Nephron (organoid): ENCODE measurements at regions not wholly inside any gene's neighbourhood (a gene's known extent, or its start where the extent isn't known, plus 50 kb on each side); places are given as distances from the start of the nearest gene placed in this dataset.

ENCODE experiments used
- H3K27ac Mint-ChIP-seq, 3 experiments: 2 replicates each; pipeline ENCODE4 v1.8.0; 2020; ENCODE audit warnings: mixed read lengths in 3 of 3, mild to moderate bottlenecking in 2 of 3, moderate library complexity in 1 of 3
- H3K27me3 Mint-ChIP-seq: 2 replicates; pipeline ENCODE4 v1.8.0; 2021; ENCODE audit warnings: low read depth, mild to moderate bottlenecking, moderate library complexity, mixed read lengths
- H3K36me3 Mint-ChIP-seq: 2 replicates; pipeline ENCODE4 v1.8.0; 2020; ENCODE audit warnings: low read depth, mixed read lengths
- H3K4me1 Mint-ChIP-seq: 2 replicates; pipeline ENCODE4 v1.8.0; 2020; ENCODE audit warnings: mixed read lengths
- H3K4me3 Mint-ChIP-seq, 3 experiments: 2 replicates each; pipeline ENCODE4 v1.8.0; 2020; ENCODE audit warnings: mild to moderate bottlenecking in 3 of 3, mixed read lengths in 3 of 3, moderate library complexity in 2 of 3
- H3K9me3 Mint-ChIP-seq: 2 replicates; pipeline ENCODE4 v1.8.0; 2020; ENCODE audit warnings: mixed read lengths
- CTCF ChIP-seq, 3 experiments: fragments of 200-600 bp; sonication (generic); IDR thresholded peaks; one replicate each; pipeline ENCODE4 v1.5.0; 2021; ENCODE audit warnings: antibody characterized with exemption in 3 of 3; ENCODE audit not compliant: unreplicated experiment in 3 of 3

DNA sequence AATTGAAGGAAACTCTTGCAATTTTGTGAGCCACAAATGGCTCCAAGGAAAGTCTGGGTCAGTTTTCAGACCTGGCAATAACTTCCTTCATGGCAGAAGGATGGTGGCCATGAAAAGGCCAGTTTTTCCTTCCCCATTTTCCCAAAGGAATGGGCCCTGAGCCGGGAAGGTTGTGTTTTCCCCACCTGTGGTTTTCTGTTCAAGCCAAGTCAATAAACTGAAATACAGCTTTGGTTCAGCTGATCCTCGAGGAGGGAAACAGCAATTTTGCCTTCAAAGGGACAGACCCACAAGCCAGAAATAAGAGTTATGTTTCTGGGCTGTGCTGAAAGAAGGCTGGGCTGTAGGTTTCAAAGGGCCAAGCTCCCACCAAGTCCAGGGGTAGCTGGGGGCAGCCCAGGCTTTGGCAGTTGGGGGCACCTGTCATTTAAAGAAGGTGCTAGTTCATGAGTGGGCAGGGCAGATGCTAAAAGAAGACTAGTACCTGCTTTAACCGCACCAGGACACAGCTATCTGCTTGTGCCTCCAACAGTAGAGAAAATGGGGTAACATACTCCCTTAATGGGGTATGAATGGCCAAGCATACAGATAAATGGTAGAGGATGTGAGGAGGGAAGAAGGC lies 97.0 kb downstream of the TTC32 start:
- Mint-ChIP-seq H3K36me3 (no peaks in the 10 kb centered on the region), H3K27ac (no peak overlapping the region), H3K9me3 (no peaks in the 10 kb centered on the region), H3K4me3 (no peak overlapping the region), H3K27me3 (peaks cover 6% of the 10 kb centered on the region), H3K4me1 (peaks cover 25% of the 10 kb centered on the region)
- no peak for TF ChIP-seq CTCF (IDR thresholded peaks at IDR 0.05; ENCODE audit: unreplicated experiment in 3 of 3)

DNA sequence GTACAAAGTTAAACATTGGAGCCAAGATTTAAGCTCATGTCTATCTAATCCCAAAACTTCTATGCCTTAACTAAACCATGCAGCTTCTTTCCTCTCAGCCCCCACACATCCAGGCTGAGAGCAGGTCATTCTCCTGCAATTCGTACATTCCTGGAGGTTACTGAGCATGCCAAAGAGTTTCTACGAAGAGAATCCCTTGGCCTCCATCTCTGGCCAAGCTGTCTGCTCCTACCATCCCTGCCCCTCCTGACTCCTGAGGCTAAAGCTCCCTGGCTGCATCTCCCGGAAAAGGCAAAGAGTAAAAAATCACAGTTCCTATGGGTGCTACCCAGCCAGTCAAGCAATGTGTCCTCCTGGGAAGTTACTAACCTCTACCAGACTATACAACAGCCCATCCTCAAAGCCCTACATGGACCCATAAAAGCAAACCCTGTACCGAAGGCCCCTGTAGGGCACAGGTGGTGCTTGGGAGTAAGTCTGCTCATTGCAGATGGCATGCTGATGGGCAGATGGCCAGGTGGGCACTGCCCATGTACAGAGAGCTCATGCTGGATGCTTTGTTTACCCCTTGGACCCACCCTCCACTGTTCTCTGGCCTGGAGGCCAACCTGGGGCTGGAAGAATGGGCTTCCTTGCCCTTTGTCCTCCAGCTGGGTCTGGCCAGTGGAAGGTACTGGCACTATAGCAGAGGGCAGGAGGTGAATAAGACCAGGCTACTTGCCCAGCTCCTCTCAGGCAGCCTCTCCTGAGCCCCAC lies 99.5 kb downstream of the TTC32 start:
- no peaks in the 10 kb centered on the region for H3K36me3 Mint-ChIP-seq
- no peaks in the 10 kb centered on the region for H3K9me3 Mint-ChIP-seq
- peaks cover 16% of the 10 kb centered on the region for H3K4me1 Mint-ChIP-seq
- H3K27ac Mint-ChIP-seq: peak overlapping the region; percentile 91 to 98 (median 96)
- peaks cover 7% of the 10 kb centered on the region for H3K27me3 Mint-ChIP-seq
- no peak overlapping the region for H3K4me3 Mint-ChIP-seq
- TF ChIP-seq CTCF (IDR thresholded peaks at IDR 0.05; ENCODE audit: unreplicated experiment in 3 of 3): no peak

- Mint-ChIP-seq H3K4me3 (no peak overlapping the region), H3K27me3 (peaks cover 10% of the 10 kb centered on the region)
- no peak for TF ChIP-seq CTCF (IDR thresholded peaks at IDR 0.05; ENCODE audit: unreplicated experiment in 3 of 3)
Measured at GRCh38 chr2:19801367-19802080, 100.3 kb downstream of the TTC32 start.

DNA sequence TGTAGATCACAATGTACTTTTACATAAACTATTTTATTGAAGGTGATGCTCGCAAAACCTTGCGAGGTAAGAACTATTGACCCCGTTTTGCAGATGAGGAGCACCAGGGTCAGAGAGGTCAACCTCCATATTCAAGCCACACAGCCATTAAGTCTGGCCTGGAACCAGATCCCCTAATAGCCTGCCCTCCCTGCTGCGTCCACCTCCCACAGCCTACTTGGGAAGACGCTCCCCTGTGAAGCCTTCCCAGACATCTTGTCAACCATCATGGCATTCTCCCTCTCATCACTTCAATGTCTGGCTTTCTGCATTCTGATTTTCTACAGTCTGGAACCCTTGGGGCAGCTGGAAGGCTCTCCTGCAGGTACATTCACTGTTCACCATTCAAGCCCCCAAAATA lies 101.0 kb downstream of the TTC32 start:
- no peak overlapping the region for H3K4me3 Mint-ChIP-seq
- no peak for TF ChIP-seq CTCF (IDR thresholded peaks at IDR 0.05; ENCODE audit: unreplicated experiment in 3 of 3)
- peaks cover 10% of the 10 kb centered on the region for H3K27me3 Mint-ChIP-seq
- peak overlapping the region; percentile 91 to 98 (median 96) for H3K27ac Mint-ChIP-seq
- H3K36me3 Mint-ChIP-seq: no peaks in the 10 kb centered on the region
- H3K9me3 Mint-ChIP-seq: no peaks in the 10 kb centered on the region
- peaks cover 16% of the 10 kb centered on the region for H3K4me1 Mint-ChIP-seq

More at GRCh38 chr2:19801367-19802080, 100.3 kb downstream of the TTC32 start:
- H3K27ac Mint-ChIP-seq: peak overlapping the region; percentile 91 to 98 (median 96)
- H3K9me3 Mint-ChIP-seq: no peaks in the 10 kb centered on the region
- no peaks in the 10 kb centered on the region for H3K36me3 Mint-ChIP-seq
- H3K4me1 Mint-ChIP-seq: peaks cover 16% of the 10 kb centered on the region

DNA sequence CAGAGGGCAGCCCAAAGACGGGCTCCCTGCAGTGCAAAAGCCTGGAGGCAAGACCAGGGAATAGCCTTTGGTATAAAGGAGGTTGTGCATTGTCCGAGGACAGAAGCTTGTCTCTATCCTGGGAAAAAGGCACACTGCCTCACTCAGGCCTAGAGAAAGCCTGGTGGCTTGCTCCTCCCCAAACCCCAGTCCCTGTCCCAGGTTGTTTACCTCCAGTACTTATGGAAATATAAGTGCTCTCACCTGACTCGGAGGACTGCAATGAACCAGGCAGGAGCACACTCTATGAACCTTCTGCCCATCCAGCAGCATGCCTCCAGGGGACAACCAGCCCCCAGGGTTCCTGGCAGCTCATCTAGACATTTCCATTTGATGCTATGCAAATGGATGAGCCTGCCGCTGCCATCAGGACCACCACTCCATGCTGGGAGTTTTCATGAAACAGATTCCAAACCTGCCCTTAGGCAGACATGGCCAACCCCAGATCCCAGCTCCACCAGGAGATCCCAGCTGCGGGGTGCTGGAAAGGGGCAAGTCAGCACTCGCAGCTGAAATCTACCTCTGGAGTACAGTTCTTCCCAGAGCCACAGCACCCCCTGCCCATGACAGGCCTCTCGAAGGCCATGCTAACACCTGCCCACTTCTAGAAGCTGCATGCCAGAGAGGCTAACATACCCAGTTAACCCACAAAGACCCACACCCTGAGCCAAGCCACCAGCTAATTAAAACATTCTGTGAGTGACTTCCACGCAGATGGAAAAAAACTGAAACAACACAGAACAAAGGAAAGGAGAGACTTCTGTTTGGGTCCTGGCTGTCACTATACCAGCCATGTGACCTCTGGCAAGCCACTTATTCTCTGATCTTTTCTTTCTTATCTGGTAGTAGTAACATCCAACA lies 101.7 kb downstream of the TTC32 start:
- no peak for TF ChIP-seq CTCF (IDR thresholded peaks at IDR 0.05; ENCODE audit: unreplicated experiment in 3 of 3)
- Mint-ChIP-seq H3K36me3 (no peaks in the 10 kb centered on the region), H3K27ac (peak overlapping the region; percentile 18 to 96 (median 36)), H3K27me3 (peaks cover 10% of the 10 kb centered on the region), H3K9me3 (no peaks in the 10 kb centered on the region), H3K4me3 (no peak overlapping the region), H3K4me1 (peaks cover 16% of the 10 kb centered on the region)
